NCI-H82 treated with DMSO at 0.1 percent for 48 hours (cell line): ENCODE measurements at regions not wholly inside any gene's neighbourhood (a gene's known extent, or its start where the extent isn't known, plus 50 kb on each side); places are given as distances from the start of the nearest gene placed in this dataset.
A peak's percentile ranks its signal among the peaks of the same experiment; 100 is the strongest.

Experiments used
- DNase-seq: peaks from one replicate; lab custom pipeline; 2025; ENCODE audit not compliant: unreplicated experiment; lab: John Stamatoyannopoulos, UW

DNA sequence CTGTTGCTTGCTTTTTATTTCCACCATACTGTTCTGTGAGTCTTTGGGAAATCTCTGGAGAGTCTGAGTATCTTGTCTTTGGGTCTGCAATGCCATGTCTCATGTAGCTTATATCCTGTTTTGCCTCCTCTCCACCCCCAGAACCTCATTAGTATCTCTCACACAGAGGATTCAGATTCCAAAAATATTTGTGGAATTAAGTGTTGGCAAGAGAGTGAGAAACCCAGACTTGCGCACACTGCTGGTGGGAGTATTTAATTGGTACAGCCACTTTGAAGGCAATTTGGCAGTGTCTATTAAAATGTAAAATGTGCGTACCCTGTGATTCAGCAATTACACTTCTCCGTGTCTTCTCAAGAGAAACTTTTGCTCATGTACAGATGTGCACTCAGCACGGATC, 68.6 kb downstream of the ZNF621 start:
- DNase-seq, result no peak

DNA sequence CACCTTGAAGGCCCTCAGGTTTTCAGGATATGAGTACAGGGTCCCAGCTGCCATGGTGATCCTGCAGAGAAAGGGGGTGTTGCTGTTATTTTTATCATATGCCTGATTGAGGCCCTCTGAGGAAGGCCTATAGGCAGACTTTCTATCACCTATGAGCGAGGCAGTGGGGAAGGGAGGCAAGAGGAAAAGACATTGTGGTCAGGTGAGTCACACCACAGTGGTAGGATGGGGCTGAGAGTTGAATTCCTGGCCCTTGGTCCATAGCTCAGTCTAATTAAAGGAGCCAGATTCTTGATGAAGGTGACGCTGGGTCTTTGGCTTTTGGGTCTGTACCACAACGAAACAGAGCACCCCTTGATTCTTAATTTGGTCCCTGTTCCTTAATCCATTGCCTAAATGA, 72.7 kb downstream of the ZNF621 start:
- no peak for DNase-seq

DNA sequence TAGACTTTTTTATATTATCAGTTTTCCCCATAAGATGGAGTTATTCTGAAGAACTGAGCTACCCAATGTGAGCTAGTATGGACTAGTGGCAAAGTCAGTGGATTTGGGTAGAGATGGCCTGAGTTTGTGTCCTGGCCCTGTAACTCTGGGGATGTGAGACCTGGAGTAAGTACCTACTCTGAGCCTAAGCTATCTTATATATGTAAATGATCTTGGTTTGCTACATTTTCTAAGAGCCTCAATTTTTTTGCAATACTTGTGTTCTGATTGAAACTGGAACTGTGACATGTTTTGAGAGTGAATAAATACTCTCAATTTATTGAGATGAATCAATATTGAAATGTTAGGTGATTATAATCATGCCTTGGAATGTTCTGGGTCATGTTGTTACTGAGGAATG, 73.6 kb downstream of the ZNF621 start:
- no peak for DNase-seq

DNA sequence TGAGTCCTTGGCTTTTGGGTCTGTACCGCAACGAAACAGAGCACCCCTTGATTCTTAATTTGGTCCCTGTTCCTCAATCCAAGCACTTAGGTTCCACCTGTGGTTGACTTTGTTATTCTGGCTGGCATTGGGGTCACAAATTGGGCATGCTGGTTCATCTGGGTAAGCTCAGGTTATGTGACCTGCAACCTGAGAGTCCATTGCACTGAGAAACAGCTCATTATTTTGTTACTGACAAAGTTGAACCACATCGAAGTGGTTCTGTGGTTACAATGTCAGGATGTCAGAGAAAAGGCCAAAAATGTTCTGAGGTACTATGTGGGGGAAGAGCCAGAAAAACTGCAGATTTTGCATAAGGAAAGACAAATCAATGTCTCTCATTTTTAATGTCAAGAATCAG, 74.2 kb downstream of the ZNF621 start:
- no peak for DNase-seq

DNA sequence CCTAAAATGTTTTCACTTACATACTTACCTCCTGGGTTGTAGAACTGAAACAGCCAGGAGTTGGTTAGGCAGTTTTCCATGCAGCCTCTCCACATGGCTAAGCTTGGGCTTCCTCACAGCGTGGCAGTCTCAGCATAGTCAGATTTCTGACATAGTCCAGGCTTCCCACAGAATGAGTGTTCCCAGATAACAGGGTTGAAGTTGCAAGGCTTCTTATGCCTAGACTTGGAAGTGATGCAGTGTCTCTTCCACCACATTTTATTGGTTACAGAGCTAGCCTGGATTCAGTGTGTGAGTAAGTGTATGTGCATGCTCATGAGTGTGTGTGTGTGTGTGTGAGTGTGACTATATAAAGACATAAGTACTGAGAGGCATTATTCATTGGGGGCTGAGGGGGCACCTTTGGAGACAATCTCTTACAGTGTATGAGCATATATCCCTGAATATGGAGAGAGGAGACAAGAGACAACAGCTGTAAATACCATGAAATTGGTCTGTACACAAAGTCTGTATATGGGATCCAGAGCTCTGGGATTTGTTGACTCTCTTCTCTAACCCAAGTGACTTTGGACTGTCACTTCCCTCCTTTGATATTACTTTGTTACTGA, 78.1 kb downstream of the ZNF621 start:
- DNase-seq, result no peak

DNA sequence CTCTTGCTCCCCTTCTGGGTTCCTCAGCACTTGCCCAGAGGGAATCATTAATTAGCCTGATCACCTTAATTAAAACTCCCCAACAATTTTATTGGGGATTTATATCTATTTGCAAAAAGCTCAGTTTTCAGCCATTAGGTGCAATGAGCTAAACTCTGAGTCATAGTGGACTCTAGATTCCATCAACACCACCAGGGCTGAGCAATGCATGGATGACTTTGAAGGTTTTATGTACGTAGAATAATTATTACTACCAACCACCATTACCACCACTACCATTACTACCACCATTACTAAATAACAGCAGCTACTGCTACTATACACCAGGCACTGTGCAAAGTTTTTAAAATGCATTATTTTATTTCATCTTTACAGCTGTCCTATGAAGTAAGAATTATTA, 81.2 kb downstream of the ZNF621 start:
- DNase-seq, result no peak

DNA sequence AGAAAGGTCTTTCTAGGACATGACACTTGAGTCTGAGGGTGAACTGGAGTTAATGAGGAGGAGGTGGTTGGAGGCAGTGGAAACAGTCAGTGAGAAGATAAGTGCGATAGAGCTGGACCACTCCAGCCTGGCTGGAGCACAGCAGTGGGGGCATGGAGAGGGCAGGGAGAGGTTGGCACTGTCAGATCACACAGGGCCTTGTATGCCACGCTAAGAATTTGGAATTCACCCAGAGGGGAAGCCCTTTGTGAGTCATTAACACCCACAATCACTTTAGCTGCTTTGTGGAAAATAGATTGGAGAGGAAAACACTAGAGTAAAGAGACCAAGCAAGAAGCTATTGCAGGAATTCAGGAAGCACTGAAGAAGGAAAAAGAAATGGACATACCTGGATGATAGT, 83.3 kb downstream of the ZNF621 start:
- DNase-seq, result no peak

DNA sequence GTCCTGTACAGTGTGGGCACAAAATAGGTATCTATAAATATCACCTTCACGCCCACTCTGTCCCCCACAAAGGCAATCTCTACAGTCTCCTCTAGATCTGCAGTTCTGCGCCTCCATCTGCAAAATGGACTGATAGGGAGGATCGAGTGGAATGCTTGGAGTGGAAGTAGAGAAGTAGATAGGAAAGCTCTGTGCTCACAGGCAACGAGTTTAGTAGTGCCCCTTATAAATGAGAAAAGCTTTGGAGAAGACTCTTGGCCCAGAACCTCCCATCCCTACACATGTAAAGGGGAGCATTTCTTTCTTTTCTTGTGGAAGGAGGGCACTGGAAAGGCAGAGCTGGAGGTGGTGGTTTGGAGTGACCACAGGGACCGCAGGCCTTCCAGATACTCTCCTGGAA, 88.5 kb downstream of the ZNF621 start:
- no peak for DNase-seq

DNA sequence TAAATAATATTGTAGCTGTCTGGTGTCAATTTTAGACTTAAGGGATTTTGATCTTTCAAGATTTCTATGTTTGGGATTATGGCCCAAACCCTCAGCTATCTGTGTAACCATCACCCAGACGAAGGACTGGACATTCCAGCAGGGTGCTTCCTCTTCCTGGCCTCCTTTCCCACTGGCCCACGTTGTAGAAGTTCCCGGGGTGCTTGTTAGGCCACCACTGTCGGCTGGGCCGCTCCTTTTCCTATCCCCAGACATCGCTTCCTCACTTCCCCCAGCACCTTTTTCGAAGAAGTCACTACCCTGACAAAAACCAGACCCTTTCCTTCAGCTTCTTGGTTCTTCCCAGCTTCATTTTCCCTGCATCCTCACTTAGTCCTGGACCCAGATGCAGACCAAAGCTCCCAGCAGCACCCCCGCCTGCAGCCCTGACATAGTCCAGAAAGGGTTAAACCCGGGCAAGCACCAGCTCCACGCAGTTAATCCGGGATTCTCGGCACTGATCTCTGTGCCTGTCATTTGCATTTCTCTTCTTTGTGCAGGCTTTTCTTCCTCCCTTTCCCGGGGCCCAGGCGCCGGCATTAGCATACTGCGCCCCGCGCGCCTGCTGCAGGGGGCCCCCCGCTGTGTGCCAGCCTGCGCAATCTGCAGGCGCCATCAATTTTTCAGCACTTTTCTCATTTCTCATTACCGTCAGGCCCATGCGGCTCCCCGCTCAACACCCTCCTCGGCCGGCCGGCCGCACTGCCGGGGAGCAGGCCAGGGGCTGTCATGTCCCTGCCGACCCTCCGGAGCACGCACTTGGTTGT, 90.6 kb downstream of the ZNF621 start:
- peak; percentile 8 for DNase-seq

DNA sequence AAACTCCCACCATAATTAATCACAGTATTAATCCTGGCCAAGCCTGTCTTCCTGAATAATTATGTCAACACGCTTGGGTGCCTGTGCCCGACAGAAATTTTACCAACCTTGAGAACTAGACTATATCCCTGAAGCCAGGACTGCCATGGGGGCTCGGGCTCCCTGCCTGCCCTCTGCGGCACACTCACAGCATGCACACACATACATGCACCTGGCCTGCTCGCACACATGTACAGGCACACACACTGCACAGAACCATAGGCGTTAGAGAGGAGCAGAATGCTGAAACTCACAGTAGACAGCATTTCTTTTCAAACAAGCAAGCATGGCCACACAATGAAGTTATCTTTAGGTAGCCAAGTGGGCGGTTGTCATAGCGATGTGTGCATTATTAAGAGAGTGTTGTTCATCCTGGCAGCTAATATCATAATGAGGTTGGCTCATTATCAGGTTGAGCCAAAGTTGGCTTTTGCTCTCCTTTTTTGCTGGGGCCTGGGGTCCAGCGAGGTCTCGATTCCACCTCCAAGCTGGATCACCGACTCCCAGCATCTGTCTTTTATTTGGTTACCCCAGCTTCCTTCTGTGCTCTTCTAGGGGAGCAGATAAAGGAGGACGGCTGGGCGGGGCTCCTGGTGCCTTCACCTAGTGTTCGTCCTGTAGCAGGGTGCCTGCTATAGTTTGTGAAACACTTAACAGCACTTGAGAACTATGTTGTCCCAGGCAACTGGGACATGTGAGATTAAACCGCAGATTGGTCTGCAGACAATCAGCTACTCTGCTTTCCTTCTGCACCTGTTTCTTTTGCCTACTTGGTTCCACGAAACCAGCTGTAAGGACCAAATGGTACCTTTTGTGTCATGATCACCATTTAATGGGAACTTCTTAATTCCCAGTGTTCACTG, 91.4 kb downstream of the ZNF621 start:
- no peak for DNase-seq

DNA sequence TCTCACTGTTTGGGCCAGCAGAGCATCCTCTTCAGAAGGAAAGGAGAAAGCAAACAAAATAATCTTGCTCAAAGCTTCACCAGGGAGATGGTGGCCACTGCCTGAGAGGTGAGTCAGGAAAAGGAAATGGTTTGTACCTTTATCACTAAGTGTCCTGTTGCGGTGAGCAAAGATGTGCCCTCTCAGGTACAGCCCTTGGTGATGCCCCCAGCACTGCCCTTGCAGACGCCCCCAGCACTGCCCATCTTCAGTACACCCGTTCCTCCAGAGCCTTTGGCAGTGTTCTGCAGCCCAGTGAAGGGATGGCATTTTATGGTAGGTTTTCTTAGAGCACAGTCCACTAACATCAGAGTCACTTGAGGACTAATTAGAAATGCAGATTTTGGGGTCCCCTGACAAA, 92.3 kb downstream of the ZNF621 start:
- no peak for DNase-seq

DNA sequence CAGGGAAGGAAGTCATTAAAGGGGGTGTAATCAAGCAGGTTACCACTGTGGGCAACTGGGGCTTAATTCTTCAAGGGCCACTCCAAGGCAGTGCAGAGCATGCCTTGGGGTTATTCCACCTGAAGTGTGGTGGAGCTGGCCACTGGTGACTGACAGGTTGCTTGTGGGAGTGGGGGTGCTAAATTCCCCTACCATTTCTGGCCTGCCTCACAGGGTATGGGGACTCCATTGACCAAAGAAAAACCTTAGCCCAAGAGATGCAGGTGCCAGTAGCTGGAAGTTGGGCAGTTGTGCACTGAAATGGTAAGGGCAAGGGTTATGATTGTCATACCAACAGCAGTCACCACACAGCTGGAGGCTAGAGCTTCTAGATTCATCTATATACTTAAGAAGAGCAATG, 93.4 kb downstream of the ZNF621 start:
- no peak for DNase-seq

DNA sequence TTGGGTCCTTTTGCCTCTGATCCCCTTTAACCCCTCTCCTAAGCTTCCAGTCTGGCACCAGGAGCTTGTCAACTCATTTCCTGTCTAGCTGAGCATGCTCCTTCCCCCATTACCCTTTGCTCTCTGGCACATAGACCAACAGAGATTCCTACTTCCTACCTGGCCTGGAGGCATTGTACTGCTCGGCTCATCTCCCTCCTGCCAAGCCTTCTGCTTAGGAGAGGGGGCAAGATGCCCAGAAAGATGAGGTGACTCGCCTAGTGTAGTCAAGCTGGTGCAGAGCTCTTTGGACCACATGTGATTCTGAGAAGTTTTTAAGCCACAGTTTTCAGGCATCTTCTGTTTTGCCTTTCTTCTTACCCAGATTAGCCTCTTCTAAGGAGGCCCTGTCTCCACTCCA, 95.4 kb downstream of the ZNF621 start:
- DNase-seq, result no peak

DNA sequence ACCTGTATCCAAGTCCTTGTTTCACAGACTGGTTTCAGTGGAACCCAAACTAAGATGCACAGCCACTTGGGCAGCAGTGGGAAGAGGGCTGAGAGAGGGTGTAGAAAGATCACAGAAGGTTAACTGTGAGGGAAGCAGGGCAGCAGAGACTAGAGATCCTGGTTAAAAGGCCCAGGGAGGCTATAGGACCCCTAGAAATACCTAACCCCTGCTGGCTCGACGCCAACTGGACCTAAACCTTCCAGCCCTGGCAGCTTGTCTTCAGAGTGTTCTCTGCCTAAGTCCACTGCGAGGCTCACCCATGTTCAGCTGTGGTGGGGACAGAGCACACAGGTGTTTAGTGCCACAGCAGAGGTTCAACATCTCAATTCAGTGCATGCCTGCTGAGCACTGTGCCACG, 96.5 kb downstream of the ZNF621 start:
- no peak for DNase-seq

DNA sequence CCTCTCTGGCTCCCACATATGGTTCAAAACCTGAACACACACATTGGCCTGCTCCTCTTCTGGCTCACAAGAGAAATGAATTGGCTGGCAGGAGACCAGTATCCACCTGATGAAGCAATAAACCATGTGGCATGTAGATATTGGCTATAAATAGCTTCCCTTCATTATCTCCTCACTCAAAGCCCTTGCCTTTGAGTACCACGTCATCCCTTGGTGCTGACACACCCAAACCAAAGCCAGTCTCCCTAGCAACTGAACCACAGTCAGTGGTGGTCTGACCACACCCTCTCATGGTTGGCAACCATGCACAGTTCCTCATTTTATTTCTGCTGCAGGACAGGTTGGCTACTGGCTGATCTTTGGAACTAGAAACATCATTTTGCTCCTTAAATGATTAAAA, 98.8 kb downstream of the ZNF621 start:
- no peak for DNase-seq

DNA sequence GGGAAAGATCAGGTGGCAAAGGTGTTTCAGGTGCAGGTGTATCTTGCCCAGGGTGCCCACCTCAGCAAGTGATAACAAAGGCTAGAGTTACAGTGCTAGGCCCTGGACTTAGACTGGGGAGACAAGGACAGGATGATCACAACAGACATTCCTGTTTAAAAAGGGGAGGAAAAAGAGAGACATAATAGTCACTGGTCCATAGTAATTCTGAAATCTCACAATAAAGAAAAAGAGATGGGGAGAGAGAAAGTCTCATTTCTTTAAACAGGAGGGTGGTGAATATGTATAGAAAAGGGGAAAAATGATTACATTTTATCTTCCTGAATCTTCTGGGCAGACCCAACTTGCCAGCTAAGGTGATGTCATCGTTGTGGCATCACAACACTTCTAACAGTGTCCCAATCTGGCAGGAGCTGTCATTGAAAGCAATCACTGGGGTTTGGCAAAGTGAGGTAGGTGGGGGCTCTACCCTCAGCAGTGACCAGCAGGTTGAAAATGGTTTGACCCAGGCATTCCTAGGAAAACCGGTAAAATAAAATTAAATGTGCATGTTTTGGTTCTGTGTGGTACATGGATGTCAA, 99.5 kb downstream of the ZNF621 start:
- no peak for DNase-seq

DNA sequence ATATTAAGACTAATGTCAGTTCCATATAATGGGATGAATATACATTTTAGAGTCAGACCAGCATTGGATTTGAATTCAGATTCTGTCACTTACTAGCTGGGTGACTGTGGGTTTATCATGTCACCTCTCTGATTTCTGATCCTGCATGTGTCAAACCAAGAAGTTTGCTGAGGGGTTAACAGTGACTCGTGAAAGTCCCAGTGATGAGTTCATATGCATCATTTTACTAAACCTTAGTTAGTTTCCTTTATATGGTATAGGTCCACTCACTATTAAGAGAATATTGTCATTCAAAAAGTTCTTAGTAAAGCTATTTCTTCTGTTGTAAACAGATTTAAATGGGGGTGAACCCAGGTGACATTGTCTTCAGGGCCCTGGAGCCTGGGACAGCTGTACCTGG, 102.3 kb downstream of the ZNF621 start:
- DNase-seq, result no peak

DNA sequence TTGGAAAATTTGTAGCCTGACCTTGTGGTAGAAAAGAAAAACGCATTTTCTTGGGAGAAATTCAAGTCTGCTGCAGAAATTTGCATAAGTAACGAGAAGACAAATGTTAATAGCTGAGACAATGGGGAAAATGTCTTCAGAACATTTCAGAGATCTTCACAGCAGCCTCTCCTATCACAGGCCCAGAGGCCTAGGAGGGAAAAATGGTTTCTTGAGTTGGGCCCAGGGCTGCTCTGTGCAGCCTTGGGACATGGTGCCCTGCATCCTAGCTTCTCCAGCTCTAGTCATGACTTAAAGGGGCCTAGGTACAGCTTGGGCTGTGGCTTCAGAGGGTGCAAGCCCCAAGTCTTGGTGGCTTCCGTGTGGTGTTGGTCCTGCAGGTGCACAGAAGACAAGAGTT, 104.2 kb downstream of the ZNF621 start:
- no peak for DNase-seq

DNA sequence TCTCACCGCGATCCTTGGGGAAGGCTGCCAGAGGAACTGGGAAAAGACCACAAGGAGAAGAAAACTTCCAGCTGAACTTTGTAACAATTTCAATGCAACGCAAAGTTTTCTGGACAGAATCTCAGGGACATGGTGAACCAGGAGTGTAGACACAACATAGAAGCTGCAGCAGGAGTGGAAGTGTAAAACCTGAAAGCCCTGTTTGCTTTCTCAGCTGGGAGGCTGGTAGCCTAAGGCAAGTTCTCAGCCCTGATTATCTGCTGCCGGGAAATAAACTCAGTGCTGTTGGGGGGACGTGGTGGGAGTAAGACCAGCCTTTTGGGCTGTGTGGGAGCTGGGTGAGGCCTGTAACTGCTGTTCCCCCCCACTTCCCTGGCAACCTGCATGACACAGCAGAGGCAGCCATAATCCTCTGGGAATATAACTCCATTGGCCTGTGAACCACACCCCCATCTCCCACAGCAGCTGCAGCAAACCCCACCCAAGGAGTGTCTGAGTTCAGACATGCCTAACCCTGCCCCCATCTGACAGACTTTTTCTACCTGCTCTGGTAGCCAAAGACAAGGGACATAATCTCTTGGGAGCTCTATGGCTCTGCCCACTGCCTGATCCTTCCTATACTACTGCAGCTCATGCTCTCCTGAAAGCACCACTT, 106.7 kb downstream of the ZNF621 start:
- no peak for DNase-seq

DNA sequence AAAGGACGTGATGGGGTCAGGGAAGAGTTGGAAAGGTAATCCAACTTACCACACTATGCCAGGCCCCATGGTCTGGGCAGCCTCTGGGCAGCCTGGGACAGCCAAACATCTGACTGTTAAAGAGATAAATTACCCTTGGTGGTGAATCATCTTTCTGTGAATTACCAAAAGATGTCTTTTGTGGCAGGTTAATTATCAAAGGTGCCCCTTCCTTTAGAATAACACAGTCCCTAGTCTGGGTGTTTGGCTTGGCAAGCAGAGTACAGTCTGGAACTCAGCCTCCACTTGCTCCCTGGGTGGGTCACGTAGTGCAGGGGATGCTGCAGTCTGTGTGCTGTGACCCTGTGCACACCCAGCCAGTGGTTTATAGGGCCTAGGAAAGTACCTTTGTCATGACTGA, 113.1 kb downstream of the ZNF621 start:
- DNase-seq, result no peak

DNA sequence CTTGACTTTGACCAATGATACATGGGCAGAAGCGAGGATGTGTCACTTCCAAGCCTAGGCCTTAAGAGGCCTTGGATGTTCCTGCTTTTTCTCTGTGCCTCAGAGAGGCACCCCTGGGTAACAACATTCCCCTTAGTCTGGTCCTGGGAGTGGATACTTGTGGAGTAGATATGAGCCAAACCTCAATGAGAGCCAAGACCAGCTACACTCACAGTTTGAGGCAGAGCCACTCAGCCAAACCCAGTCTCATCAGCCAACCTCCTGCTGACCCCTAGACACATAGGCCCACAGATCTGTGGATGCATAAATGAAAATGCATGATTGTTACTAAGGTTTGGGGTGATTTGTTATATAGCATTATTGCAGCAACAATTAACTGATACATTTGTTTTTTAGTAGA, 114.2 kb downstream of the ZNF621 start:
- no peak for DNase-seq
